H9 (cell line): ENCODE measurements at regions not wholly inside any gene's neighbourhood (a gene's known extent, or its start where the extent isn't known, plus 50 kb on each side); places are given as distances from the start of the nearest gene placed in this dataset.

Experiments used
- DNase-seq: peaks from one replicate; pipeline ENCODE4 v3.0.0-alpha.2; 2017
- H2AFZ ChIP-seq: one replicate; pipeline ENCODE4 v1.6.1; 2013; ENCODE audit warnings: mild to moderate bottlenecking, low read length, control low read depth, moderate library complexity
- H2AK5ac ChIP-seq: 2 replicates; pipeline ENCODE4 v1.6.1; 2013; ENCODE audit warnings: low read length, control low read depth, mixed read lengths; ENCODE audit not compliant: insufficient read length
- H2BK120ac ChIP-seq: one replicate; pipeline ENCODE4 v1.6.1; 2013; ENCODE audit warnings: low read depth, mild to moderate bottlenecking, low read length, control low read depth, inconsistent platforms; ENCODE audit not compliant: poor library complexity, severe bottlenecking
- H2BK12ac ChIP-seq: 2 replicates; pipeline ENCODE4 v1.6.1; 2013; ENCODE audit warnings: low read length, control low read depth, mixed read lengths, low read depth; ENCODE audit not compliant: insufficient read length
- H2BK15ac ChIP-seq: 2 replicates; pipeline ENCODE4 v1.6.1; 2013; ENCODE audit warnings: low read depth, low read length, control low read depth
- H2BK20ac ChIP-seq: one replicate; pipeline ENCODE4 v1.6.1; 2013; ENCODE audit warnings: low read depth, mild to moderate bottlenecking, low read length, control low read depth, inconsistent platforms; ENCODE audit not compliant: poor library complexity, severe bottlenecking
- H2BK5ac ChIP-seq: 2 replicates; pipeline ENCODE4 v1.6.1; 2013; ENCODE audit warnings: low read length, control low read depth, mixed read lengths; ENCODE audit not compliant: insufficient read length
- H3K14ac ChIP-seq: 2 replicates; pipeline ENCODE4 v1.6.1; 2013; ENCODE audit warnings: low read length, control low read depth; ENCODE audit not compliant: insufficient read depth
- H3K18ac ChIP-seq: 2 replicates; pipeline ENCODE4 v1.6.1; 2013; ENCODE audit warnings: low read depth, mild to moderate bottlenecking, mixed read lengths, low read length, control low read depth; ENCODE audit not compliant: insufficient read length
- H3K23ac ChIP-seq: 2 replicates; pipeline ENCODE4 v1.6.1; 2013; ENCODE audit warnings: low read length, control low read depth, mixed read lengths, low read depth; ENCODE audit not compliant: insufficient read length
- H3K23me2 ChIP-seq: 2 replicates; pipeline ENCODE4 v1.6.1; 2013; ENCODE audit warnings: low read depth, mild to moderate bottlenecking, mixed read lengths, low read length, control low read depth; ENCODE audit not compliant: insufficient read length, poor library complexity, severe bottlenecking
- H3K27ac ChIP-seq: 2 replicates; pipeline ENCODE4 v1.5.1; 2013; ENCODE audit warnings: low read length, control low read depth, mixed read lengths, low read depth; ENCODE audit not compliant: insufficient read length
- H3K27me3 ChIP-seq: 2 replicates; pipeline ENCODE4 v1.6.1; 2013; ENCODE audit warnings: low read length, control low read depth, inconsistent platforms; ENCODE audit not compliant: insufficient read depth
- H3K4ac ChIP-seq: 2 replicates; pipeline ENCODE4 v1.6.1; 2013; ENCODE audit warnings: low read depth, mild to moderate bottlenecking, control low read depth, inconsistent platforms, low read length, moderate library complexity
- H3K4me1 ChIP-seq: 2 replicates; pipeline ENCODE4 v1.6.1; 2013; ENCODE audit warnings: low read length, control low read depth, inconsistent platforms; ENCODE audit not compliant: insufficient read depth
- H3K4me2 ChIP-seq: 2 replicates; pipeline ENCODE4 v1.6.1; 2013; ENCODE audit warnings: low read length, control low read depth, mixed read lengths; ENCODE audit not compliant: insufficient read length, insufficient read depth
- H3K56ac ChIP-seq: 2 replicates; pipeline ENCODE4 v1.6.1; 2013; ENCODE audit warnings: low read depth, mild to moderate bottlenecking, mixed read lengths, low read length, control low read depth; ENCODE audit not compliant: insufficient read length
- H3K79me1 ChIP-seq: 2 replicates; pipeline ENCODE4 v1.6.1; 2013; ENCODE audit warnings: low read depth, mild to moderate bottlenecking, moderate library complexity, low read length, control low read depth, inconsistent platforms; ENCODE audit not compliant: insufficient read depth, poor library complexity, severe bottlenecking
- H3K79me2 ChIP-seq: 2 replicates; pipeline ENCODE4 v1.6.1; 2013; ENCODE audit warnings: low read length, control low read depth, inconsistent platforms; ENCODE audit not compliant: insufficient read depth
- H3K9ac ChIP-seq: 2 replicates; pipeline ENCODE4 v1.6.1; 2013; ENCODE audit warnings: low read length, control low read depth, mixed read lengths; ENCODE audit not compliant: insufficient read length; ENCODE audit errors: extremely low read depth
- H3K9me3 ChIP-seq: one replicate; pipeline ENCODE4 v1.6.1; 2013; ENCODE audit warnings: low read depth, low read length, inconsistent platforms; ENCODE audit not compliant: control insufficient read depth
- H3T11ph ChIP-seq: one replicate; pipeline ENCODE4 v1.6.1; 2013; ENCODE audit warnings: mild to moderate bottlenecking, low read length, control low read depth, inconsistent platforms
- H4K20me1 ChIP-seq: one replicate; pipeline ENCODE4 v1.6.1; 2013; ENCODE audit not compliant: control insufficient read depth, insufficient read length, insufficient read depth
- H4K5ac ChIP-seq: 2 replicates; pipeline ENCODE4 v1.6.1; 2013; ENCODE audit warnings: low read depth, mild to moderate bottlenecking, mixed read lengths, low read length, control low read depth; ENCODE audit not compliant: insufficient read length
- H4K8ac ChIP-seq: replicated peaks from 2 replicates; pipeline ENCODE4 v1.6.1; 2013; ENCODE audit warnings: low read length, control low read depth, mixed read lengths, low read depth; ENCODE audit not compliant: insufficient read length
- H4K91ac ChIP-seq: 2 replicates; pipeline ENCODE4 v1.6.1; 2013; ENCODE audit warnings: low read depth, mild to moderate bottlenecking, moderate library complexity, mixed read lengths, low read length, control low read depth; ENCODE audit not compliant: insufficient read length
- H3K27ac Mint-ChIP-seq, 3 experiments: 2 replicates in 2 of 3; 3 replicates in 1 of 3; pipeline ENCODE4 v1.8.0; 2020 to 2021; ENCODE audit warnings: mixed read lengths in 3 of 3, mild to moderate bottlenecking in 1 of 3, moderate library complexity in 1 of 3
- H3K27me3 Mint-ChIP-seq: 2 replicates; pipeline ENCODE4 v1.8.0; 2021; ENCODE audit warnings: low read depth, mild to moderate bottlenecking, moderate library complexity, mixed read lengths
- H3K36me3 Mint-ChIP-seq, 3 experiments: 2 replicates in 2 of 3; 3 replicates in 1 of 3; pipeline ENCODE4 v1.8.0; 2020 to 2021; ENCODE audit warnings: low read depth in 3 of 3, mixed read lengths in 3 of 3; ENCODE audit not compliant: insufficient read depth in 1 of 3
- H3K4me1 Mint-ChIP-seq, 2 experiments: 2 replicates each; pipeline ENCODE4 v1.8.0; 2020; ENCODE audit warnings: mixed read lengths in 2 of 2
- H3K4me3 Mint-ChIP-seq, 2 experiments: 2 replicates in 1 of 2; 3 replicates in 1 of 2; pipeline ENCODE4 v1.8.0; 2020 to 2021; ENCODE audit warnings: mild to moderate bottlenecking in 2 of 2, mixed read lengths in 2 of 2, moderate library complexity in 1 of 2
- H3K9me3 Mint-ChIP-seq, 2 experiments: 2 replicates in 1 of 2; 3 replicates in 1 of 2; pipeline ENCODE4 v1.8.0; 2020; ENCODE audit warnings: mild to moderate bottlenecking in 2 of 2, mixed read lengths in 2 of 2, moderate library complexity in 1 of 2
- CTCF ChIP-seq: fragments of 200-600 bp; sonication (generic); conservative IDR thresholded peaks from 3 replicates; pipeline ENCODE4 v1.8.0; 2021; ENCODE audit warnings: antibody characterized with exemption, mild to moderate bottlenecking
- WGBS: extraction: QIAGEN DNeasy Blood & Tissue Kit; methylation state at CpG from one replicate; pipeline ENCODE4 v1.1.7; 2013; ENCODE audit warnings: missing lambda C conversion rate, low lambda C conversion rate, mixed read lengths; ENCODE audit not compliant: insufficient read length; ENCODE audit errors: extremely low coverage; 5-methylcytosine and 5-hydroxymethylcytosine counted together

GRCh38 chr6:165846123-165846966 lies 183.3 kb upstream of the PDE10A start:
- DNase-seq = no peak
- no peak overlapping the region for H3K27ac Mint-ChIP-seq
- Histone ChIP-seq H3K27ac (no peak overlapping the region), H4K20me1 (no peaks in the 10 kb centered on the region), H3K23ac (no peak overlapping the region), H3K79me2 (no peaks in the 10 kb centered on the region), H3K79me1 (no peaks in the 10 kb centered on the region), H3K27me3 (no peaks in the 10 kb centered on the region), H3K56ac (no peak overlapping the region), H2BK5ac (no peak overlapping the region), H3K9ac (no peak overlapping the region), H3K9me3 (no peaks in the 10 kb centered on the region), H4K5ac (no peak overlapping the region), H3K4ac (no peak overlapping the region), H3K14ac (no peak overlapping the region), H3K4me2 (no peak overlapping the region), H3T11ph (no peak overlapping the region), H2AFZ (no peak overlapping the region), H2BK120ac (no peak overlapping the region), H2AK5ac (no peak overlapping the region), H2BK15ac (no peak overlapping the region), H3K4me1 (peaks cover 6% of the 10 kb centered on the region), H2BK20ac (no peak overlapping the region), H4K91ac (no peak overlapping the region), H3K18ac (no peak overlapping the region), H3K23me2 (no peaks in the 10 kb centered on the region), H2BK12ac (no peak overlapping the region), H4K8ac (no peak overlapping the region)
- H3K27me3 Mint-ChIP-seq = peaks cover 26% of the 10 kb centered on the region
- no CpG with 5 or more reads among the region's 22 CpGs for WGBS
- TF ChIP-seq CTCF = no peak
- no peaks in the 10 kb centered on the region for H3K9me3 Mint-ChIP-seq
- H3K4me3 Mint-ChIP-seq = no peak overlapping the region
- no peaks in the 10 kb centered on the region for H3K36me3 Mint-ChIP-seq
- H3K4me1 Mint-ChIP-seq = peaks cover 57% of the 10 kb centered on the region in 2 experiments
